Thyroid gland (tissue), 4 donors: ENCODE measurements at regions not wholly inside any gene's neighbourhood (a gene's known extent, or its start where the extent isn't known, plus 50 kb on each side); places are given as distances from the start of the nearest gene placed in this dataset.

Experiments
- POLR2A ChIP-seq, 2 donors: fragments of 450-650 bp; IDR thresholded peaks; one replicate each; pipeline ENCODE4 v1.6.1; 2017; ENCODE audit warnings: antibody characterized with exemption in 2 of 2, mild to moderate bottlenecking in 2 of 2, moderate library complexity in 1 of 2
- TF ChIP-seq, protein P1 (sequence below), 6 experiments: fragments of 200-600 bp in 3 of 6; fragments of 450-650 bp in 3 of 6; sonication (generic) in 3 of 6; IDR thresholded peaks; one replicate each; pipeline ENCODE4 v1.5.1; 2016 to 2019; ENCODE audit warnings: antibody characterized with exemption in 6 of 6, mild to moderate bottlenecking in 2 of 6, inconsistent platforms in 1 of 6, moderate library complexity in 1 of 6

DNA sequence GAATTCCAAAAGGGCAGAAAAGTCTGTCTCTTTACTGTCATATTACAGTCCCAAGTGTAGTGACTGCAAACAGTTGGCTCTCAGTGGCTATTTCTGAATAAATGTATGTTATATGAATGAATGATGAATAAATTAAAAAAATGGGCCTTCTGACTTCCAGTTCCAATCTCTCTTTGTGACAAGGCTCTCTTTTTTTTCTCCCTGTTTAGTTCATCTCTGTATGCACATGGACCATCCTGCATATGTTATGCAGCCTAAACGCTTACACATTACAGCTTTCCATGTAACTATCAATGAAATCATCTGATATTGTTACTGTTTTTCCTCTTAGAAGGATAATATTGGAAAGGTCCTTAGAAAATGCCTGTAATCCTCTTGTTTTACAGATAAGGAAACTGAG, 363.0 kb downstream of the NUF2 start:
- TF ChIP-seq POLR2A (IDR thresholded peaks at IDR 0.05), result no peak
- TF ChIP-seq, protein P1, sequence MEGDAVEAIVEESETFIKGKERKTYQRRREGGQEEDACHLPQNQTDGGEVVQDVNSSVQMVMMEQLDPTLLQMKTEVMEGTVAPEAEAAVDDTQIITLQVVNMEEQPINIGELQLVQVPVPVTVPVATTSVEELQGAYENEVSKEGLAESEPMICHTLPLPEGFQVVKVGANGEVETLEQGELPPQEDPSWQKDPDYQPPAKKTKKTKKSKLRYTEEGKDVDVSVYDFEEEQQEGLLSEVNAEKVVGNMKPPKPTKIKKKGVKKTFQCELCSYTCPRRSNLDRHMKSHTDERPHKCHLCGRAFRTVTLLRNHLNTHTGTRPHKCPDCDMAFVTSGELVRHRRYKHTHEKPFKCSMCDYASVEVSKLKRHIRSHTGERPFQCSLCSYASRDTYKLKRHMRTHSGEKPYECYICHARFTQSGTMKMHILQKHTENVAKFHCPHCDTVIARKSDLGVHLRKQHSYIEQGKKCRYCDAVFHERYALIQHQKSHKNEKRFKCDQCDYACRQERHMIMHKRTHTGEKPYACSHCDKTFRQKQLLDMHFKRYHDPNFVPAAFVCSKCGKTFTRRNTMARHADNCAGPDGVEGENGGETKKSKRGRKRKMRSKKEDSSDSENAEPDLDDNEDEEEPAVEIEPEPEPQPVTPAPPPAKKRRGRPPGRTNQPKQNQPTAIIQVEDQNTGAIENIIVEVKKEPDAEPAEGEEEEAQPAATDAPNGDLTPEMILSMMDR (IDR thresholded peaks at IDR 0.05), result no peak
